KBM-7 (cell line): ENCODE measurements at regions not wholly inside any gene's neighbourhood (a gene's known extent, or its start where the extent isn't known, plus 50 kb on each side); places are given as distances from the start of the nearest gene placed in this dataset.

Source experiments
- DNase-seq: peaks from one replicate; pipeline ENCODE4 v3.0.0-alpha.2; 2015
- in situ Hi-C: fragments of 300-500 bp; cut with MboI; formaldehyde crosslinking; loops from 2 replicates; pipeline ENCODE4 v1.14.3; 2020; ENCODE audit warnings: low sequenced_read_pairs, low pct_unique_long_range_greater_than_20kb, mixed read lengths

- DNase-seq, result no peak
- in situ Hi-C loops, result no loop called here
Measured at GRCh38 chr13:27673911-27674310, 52.2 kb downstream of the POLR1D start.

GRCh38 chr13:27678306-27679040, 56.8 kb downstream of the POLR1D start:
- DNase-seq, result no peak
- in situ Hi-C loops, result no loop called here

DNA sequence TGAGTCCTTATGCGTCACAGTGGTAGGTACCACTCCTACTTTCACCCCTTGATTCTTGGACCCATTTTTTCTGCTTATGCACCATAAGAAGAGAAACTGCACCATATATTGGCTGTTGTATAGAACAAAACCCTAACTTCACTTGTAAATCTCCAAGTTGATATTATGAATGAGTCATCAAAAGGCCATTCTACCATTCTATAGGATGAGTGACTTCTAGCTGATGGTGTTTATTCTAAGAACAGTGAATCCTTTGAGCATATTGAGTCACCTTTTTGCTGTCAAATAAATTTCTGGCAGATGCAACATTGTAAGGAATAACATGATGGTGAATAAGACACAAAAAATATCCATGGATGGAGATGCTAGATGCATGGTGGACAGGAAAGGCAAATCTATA, 57.7 kb downstream of the POLR1D start:
- no peak for DNase-seq
- in situ Hi-C loops, result no loop called here

DNA sequence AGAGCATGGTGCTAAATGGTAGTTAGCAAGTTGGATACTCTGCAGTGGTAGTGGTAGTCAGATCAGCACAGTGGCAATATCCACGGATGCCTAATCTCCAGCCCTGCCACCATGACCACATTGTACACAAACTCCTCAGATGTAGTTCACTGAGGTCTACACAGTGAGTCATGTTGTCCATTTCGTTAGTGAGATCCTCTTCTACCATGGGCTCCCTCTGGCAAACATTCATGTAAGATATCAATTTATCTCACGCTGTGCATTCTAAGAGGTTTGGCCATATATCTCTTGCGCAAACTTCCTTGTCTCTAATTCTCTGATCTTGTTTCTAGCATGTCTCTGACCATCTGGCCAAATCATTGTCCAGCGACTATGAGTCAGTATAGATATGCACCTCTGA, 58.2 kb downstream of the POLR1D start:
- in situ Hi-C loops, result no loop called here
- no peak for DNase-seq

- DNase-seq, result no peak
- in situ Hi-C loops, result no loop called here
Measured at GRCh38 chr13:27680465-27680864, 58.8 kb downstream of the POLR1D start.

DNA sequence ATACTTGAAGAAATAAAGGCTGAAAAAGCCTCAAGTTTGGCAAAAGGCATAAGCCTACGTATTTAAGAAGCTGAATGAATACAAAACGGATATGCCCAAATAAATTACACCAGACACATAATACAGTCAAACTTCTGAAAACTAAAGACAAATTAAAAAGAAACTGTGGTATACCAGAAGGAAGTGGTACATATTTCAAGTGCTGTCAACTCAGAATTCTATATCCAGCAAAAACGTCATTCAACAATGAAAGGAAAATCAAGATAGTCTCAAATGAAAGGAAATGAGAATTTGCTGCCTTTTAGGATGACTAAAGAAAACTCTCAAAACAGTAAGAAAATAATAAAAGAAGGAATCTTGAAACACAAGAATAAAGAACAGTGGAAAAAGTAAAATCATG, 69.5 kb downstream of the POLR1D start:
- in situ Hi-C loops, result no loop called here
- DNase-seq, result no peak

GRCh38 chr13:27696731-27697130, 75.0 kb downstream of the POLR1D start:
- in situ Hi-C loops, result no loop called here
- DNase-seq, result no peak

GRCh38 chr13:27699952-27700351, 78.3 kb downstream of the POLR1D start:
- no peak for DNase-seq
- in situ Hi-C loops, result no loop called here

GRCh38 chr13:27704681-27705080, 83.0 kb downstream of the POLR1D start:
- no peak for DNase-seq
- in situ Hi-C loops, result no loop called here

DNA sequence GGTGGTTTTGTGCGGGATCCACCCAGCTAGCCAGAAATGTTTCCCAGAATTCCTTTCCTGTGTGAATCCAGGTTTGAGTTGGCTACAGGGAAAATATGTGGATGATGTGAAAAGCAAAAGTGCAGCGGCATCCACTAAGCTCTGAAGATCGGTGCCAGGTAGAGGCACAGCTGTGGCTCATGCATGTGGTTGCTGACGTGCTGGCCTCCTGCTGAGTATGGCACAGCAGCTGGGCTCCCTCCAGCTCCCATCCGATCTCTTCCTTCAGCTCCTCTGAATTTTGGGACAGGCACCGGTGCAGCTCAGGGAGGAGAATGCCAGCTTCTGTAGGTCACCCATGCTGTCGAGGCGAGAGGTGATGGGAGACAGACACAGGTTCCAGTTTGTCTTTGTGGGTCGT, 84.0 kb upstream of the GSX1 start:
- in situ Hi-C loops, result no loop called here
- DNase-seq, result no peak

GRCh38 chr13:27709779-27710178, 82.5 kb upstream of the GSX1 start:
- in situ Hi-C loops, result no loop called here
- DNase-seq, result no peak

GRCh38 chr13:27712421-27712820, 79.9 kb upstream of the GSX1 start:
- DNase-seq, result peak; percentile 9
- in situ Hi-C loops, result no loop called here

DNA sequence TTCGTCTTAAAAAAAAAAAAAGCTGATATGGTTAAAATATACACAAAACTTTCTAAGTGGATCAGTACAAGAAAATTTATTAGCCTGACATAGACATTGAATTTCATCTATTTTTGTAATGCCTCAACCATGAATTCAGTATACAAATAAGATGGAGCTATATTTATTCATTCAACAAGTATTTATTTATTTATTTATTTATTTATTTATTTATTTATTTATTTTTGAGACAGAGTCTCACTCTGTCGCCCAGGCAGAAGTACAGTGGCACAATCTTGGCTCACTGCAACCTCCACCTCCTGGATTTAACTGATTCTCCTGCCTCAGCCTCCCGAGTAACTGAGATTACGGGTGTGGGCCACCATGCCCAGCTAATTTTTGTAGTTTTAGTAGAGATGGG, 78.5 kb upstream of the GSX1 start:
- in situ Hi-C loops, result no loop called here
- no peak for DNase-seq

GRCh38 chr13:27721681-27722080, 70.6 kb upstream of the GSX1 start:
- no peak for DNase-seq
- in situ Hi-C loops, result no loop called here

- DNase-seq, result peak; percentile 23
- in situ Hi-C loops, result no loop called here
Measured at GRCh38 chr13:27728271-27728670, 64.0 kb upstream of the GSX1 start.

DNA sequence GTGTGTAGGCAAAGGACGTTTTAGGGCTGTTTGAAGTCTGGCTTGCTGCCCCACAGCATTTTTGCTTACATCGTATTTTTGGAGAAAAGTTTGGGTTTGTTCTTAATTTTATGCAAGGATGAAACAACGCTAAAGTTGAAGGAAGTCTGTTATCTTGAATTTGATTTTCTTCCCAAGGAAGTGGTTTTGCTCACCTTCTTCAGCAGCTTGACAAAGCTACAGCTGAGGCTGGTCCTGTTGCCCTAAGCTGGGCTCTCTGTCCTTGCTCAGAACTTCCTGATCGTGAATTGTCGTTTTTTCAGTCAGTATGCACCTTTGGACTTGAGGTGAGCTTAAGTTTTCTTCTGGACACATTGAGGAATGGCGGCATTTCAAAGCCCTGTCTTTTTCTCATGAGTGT, 62.1 kb upstream of the GSX1 start:
- no peak for DNase-seq
- in situ Hi-C loops, result no loop called here
